NB4 (cell line): ENCODE measurements at regions not wholly inside any gene's neighbourhood (a gene's known extent, or its start where the extent isn't known, plus 50 kb on each side); places are given as distances from the start of the nearest gene placed in this dataset.

Experiments
- POLR2A ChIP-seq: IDR thresholded peaks from 2 replicates; pipeline ENCODE4 v1.6.1; 2011; ENCODE audit warnings: mild to moderate bottlenecking; ENCODE audit not compliant: insufficient read length; ENCODE audit errors: extremely low read depth
- TF ChIP-seq, protein P1 (sequence below): IDR thresholded peaks from one replicate; pipeline ENCODE4 v1.5.1; 2012; ENCODE audit warnings: low read depth, low read length

DNA sequence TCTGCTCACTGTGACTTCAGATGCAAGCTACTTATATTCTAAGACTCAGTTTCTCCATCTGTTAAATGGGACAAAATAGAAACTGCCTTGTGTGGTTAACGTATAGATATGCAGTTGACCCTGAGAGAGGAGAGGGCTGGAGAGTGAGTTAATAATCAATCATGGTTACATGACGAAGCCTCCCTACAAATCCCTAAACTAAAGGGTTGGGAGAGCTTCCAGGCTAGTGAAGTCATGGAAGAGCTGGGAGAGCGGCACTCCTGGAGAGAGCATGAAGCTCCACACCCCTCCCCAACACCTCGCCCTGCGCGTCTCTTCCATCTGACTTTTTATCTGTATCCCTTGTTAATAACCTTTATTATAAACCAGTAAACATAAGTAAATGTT, 138.5 kb upstream of the FAM9B start:
- TF ChIP-seq, protein P1, sequence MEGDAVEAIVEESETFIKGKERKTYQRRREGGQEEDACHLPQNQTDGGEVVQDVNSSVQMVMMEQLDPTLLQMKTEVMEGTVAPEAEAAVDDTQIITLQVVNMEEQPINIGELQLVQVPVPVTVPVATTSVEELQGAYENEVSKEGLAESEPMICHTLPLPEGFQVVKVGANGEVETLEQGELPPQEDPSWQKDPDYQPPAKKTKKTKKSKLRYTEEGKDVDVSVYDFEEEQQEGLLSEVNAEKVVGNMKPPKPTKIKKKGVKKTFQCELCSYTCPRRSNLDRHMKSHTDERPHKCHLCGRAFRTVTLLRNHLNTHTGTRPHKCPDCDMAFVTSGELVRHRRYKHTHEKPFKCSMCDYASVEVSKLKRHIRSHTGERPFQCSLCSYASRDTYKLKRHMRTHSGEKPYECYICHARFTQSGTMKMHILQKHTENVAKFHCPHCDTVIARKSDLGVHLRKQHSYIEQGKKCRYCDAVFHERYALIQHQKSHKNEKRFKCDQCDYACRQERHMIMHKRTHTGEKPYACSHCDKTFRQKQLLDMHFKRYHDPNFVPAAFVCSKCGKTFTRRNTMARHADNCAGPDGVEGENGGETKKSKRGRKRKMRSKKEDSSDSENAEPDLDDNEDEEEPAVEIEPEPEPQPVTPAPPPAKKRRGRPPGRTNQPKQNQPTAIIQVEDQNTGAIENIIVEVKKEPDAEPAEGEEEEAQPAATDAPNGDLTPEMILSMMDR: no peak
- no peak for TF ChIP-seq POLR2A
